HepG2 (cell line): ENCODE measurements at regions not wholly inside any gene's neighbourhood (a gene's known extent, or its start where the extent isn't known, plus 50 kb on each side); places are given as distances from the start of the nearest gene placed in this dataset.

Experiments used
- ELF1 ChIP-seq: sonication (generic); formaldehyde crosslinking; IDR thresholded peaks from 2 replicates; pipeline ENCODE4 v1.4.0; 2020; ENCODE audit warnings: missing genetic modification reagents
- ETV5 ChIP-seq: IDR thresholded peaks from 2 replicates; pipeline ENCODE4 v1.6.1; 2018; ENCODE audit warnings: missing biosample characterization, missing genetic modification reagents, inconsistent platforms, borderline replicate concordance
- GFI1 ChIP-seq: sonication (generic); formaldehyde crosslinking; IDR thresholded peaks from 2 replicates; pipeline ENCODE4 v1.5.0; 2020; ENCODE audit warnings: missing genetic modification reagents, mild to moderate bottlenecking, borderline replicate concordance
- KDM2A ChIP-seq: sonication (generic); formaldehyde crosslinking; IDR thresholded peaks from 2 replicates; pipeline ENCODE4 v1.4.0; 2020; ENCODE audit warnings: low read depth, missing genetic modification reagents, borderline replicate concordance
- MED1 ChIP-seq: sonication (generic); formaldehyde crosslinking; IDR thresholded peaks from 2 replicates; pipeline ENCODE4 v1.4.0; 2020; ENCODE audit warnings: missing genetic modification reagents
- NRL ChIP-seq: sonication (generic); formaldehyde crosslinking; IDR thresholded peaks from 2 replicates; pipeline ENCODE4 v1.5.0; 2020; ENCODE audit warnings: missing genetic modification reagents, mild to moderate bottlenecking, moderate library complexity, borderline replicate concordance
- THAP11 ChIP-seq: IDR thresholded peaks from 2 replicates; pipeline ENCODE4 v1.6.1; 2016; ENCODE audit warnings: missing biosample characterization, missing genetic modification reagents
- ZFX ChIP-seq: sonication (generic); formaldehyde crosslinking; IDR thresholded peaks from 2 replicates; pipeline ENCODE4 v1.4.0; 2020; ENCODE audit warnings: mild to moderate bottlenecking, low read depth, missing genetic modification reagents, moderate library complexity
- ZNF766 ChIP-seq: sonication (generic); formaldehyde crosslinking; IDR thresholded peaks from 2 replicates; pipeline ENCODE4 v1.5.0; 2020; ENCODE audit warnings: missing genetic modification reagents, borderline replicate concordance
- ZSCAN21 ChIP-seq: sonication (generic); formaldehyde crosslinking; IDR thresholded peaks from 2 replicates; pipeline ENCODE4 v1.8.0; 2022; ENCODE audit warnings: mild to moderate bottlenecking, missing genetic modification reagents, moderate library complexity, borderline replicate concordance
- TF ChIP-seq, protein P1 (sequence below): sonication (generic); formaldehyde crosslinking; IDR thresholded peaks from 2 replicates; pipeline ENCODE4 v1.5.0; 2020; ENCODE audit warnings: mild to moderate bottlenecking, missing genetic modification reagents, borderline replicate concordance
- TF ChIP-seq, protein P2 (sequence below): sonication (generic); formaldehyde crosslinking; IDR thresholded peaks from 2 replicates; pipeline ENCODE4 v1.4.0; 2020; ENCODE audit warnings: mild to moderate bottlenecking, missing genetic modification reagents
- TF ChIP-seq, protein P3 (sequence below): IDR thresholded peaks from 2 replicates; pipeline ENCODE4 v1.6.1; 2018; ENCODE audit warnings: missing genetic modification reagents, mild to moderate bottlenecking, missing compliant biosample characterization
- TF ChIP-seq, protein P4 (sequence below): sonication (generic); formaldehyde crosslinking; IDR thresholded peaks from 2 replicates; pipeline ENCODE4 v1.5.0; 2020; ENCODE audit warnings: mild to moderate bottlenecking, missing genetic modification reagents, borderline replicate concordance

DNA sequence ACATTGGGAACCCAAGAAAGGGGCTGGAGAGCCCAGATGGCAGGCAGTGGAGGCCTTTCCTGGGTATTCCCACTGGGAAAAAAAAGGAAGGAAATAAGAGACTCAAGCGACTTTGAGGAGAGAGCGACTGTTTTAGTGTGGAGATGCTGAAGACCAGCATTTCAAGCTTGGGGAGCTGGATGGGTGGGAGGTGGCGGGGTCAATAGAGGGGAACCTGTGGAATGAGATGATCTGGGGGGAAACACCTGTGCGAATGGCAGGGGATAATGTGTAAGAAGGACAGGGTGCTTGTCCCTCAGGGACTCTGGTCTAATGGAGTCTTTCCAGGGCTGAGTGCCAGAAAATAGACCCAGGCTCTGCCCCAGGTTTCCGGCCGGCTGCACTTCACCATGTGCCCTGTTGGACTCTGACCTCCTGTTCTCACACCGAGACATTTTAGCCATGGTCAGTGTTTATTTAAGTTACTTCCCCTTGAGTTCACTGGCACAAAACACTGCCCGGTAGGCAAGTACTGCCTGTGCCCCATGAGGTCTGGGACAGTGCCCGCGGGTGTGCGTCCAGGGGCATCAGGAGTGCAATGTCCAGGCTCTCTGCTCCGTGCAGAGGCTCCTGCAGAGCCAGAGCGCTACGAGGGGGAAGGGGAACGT lies 50.4 kb upstream of the NKX2-2 start (continued):
- TF ChIP-seq, protein P1, sequence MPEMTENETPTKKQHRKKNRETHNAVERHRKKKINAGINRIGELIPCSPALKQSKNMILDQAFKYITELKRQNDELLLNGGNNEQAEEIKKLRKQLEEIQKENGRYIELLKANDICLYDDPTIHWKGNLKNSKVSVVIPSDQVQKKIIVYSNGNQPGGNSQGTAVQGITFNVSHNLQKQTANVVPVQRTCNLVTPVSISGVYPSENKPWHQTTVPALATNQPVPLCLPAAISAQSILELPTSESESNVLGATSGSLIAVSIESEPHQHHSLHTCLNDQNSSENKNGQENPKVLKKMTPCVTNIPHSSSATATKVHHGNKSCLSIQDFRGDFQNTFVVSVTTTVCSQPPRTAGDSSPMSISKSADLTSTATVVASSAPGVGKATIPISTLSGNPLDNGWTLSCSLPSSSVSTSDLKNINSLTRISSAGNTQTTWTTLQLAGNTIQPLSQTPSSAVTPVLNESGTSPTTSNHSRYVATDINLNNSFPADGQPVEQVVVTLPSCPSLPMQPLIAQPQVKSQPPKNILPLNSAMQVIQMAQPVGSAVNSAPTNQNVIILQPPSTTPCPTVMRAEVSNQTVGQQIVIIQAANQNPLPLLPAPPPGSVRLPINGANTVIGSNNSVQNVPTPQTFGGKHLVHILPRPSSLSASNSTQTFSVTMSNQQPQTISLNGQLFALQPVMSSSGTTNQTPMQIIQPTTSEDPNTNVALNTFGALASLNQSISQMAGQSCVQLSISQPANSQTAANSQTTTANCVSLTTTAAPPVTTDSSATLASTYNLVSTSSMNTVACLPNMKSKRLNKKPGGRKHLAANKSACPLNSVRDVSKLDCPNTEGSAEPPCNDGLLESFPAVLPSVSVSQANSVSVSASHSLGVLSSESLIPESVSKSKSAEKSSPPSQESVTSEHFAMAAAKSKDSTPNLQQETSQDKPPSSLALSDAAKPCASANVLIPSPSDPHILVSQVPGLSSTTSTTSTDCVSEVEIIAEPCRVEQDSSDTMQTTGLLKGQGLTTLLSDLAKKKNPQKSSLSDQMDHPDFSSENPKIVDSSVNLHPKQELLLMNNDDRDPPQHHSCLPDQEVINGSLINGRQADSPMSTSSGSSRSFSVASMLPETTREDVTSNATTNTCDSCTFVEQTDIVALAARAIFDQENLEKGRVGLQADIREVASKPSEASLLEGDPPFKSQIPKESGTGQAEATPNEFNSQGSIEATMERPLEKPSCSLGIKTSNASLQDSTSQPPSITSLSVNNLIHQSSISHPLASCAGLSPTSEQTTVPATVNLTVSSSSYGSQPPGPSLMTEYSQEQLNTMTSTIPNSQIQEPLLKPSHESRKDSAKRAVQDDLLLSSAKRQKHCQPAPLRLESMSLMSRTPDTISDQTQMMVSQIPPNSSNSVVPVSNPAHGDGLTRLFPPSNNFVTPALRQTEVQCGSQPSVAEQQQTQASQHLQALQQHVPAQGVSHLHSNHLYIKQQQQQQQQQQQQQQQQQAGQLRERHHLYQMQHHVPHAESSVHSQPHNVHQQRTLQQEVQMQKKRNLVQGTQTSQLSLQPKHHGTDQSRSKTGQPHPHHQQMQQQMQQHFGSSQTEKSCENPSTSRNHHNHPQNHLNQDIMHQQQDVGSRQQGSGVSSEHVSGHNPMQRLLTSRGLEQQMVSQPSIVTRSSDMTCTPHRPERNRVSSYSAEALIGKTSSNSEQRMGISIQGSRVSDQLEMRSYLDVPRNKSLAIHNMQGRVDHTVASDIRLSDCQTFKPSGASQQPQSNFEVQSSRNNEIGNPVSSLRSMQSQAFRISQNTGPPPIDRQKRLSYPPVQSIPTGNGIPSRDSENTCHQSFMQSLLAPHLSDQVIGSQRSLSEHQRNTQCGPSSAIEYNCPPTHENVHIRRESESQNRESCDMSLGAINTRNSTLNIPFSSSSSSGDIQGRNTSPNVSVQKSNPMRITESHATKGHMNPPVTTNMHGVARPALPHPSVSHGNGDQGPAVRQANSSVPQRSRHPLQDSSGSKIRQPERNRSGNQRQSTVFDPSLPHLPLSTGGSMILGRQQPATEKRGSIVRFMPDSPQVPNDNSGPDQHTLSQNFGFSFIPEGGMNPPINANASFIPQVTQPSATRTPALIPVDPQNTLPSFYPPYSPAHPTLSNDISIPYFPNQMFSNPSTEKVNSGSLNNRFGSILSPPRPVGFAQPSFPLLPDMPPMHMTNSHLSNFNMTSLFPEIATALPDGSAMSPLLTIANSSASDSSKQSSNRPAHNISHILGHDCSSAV (CRISPR knock-in tag): no peak
- TF ChIP-seq, protein P2, sequence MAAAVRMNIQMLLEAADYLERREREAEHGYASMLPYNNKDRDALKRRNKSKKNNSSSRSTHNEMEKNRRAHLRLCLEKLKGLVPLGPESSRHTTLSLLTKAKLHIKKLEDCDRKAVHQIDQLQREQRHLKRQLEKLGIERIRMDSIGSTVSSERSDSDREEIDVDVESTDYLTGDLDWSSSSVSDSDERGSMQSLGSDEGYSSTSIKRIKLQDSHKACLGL (CRISPR knock-in tag): 0 out of 2 replicates have a peak, but pooled peaks have one; percentile 23
- TF ChIP-seq ZSCAN21 (CRISPR knock-in tag): 0 out of 2 replicates have a peak, but pooled peaks have one; percentile 40
- TF ChIP-seq ETV5: peak; percentile 86
- peak; percentile 52; the same call in 1 of the 2 replicates for TF ChIP-seq ZNF766
- TF ChIP-seq, protein P3, sequence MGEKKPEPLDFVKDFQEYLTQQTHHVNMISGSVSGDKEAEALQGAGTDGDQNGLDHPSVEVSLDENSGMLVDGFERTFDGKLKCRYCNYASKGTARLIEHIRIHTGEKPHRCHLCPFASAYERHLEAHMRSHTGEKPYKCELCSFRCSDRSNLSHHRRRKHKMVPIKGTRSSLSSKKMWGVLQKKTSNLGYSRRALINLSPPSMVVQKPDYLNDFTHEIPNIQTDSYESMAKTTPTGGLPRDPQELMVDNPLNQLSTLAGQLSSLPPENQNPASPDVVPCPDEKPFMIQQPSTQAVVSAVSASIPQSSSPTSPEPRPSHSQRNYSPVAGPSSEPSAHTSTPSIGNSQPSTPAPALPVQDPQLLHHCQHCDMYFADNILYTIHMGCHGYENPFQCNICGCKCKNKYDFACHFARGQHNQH: peak; percentile 53; the same call in 1 of the 2 replicates
- peak; percentile 48; the same call in 1 of the 2 replicates for TF ChIP-seq GFI1 (CRISPR knock-in tag)
- 0 out of 2 replicates have a peak, but pooled peaks have one; percentile 19 for TF ChIP-seq ELF1 (CRISPR knock-in tag)
- peak; percentile 46; the same call in 1 of the 2 replicates for TF ChIP-seq KDM2A (CRISPR knock-in tag)
- TF ChIP-seq THAP11 (CRISPR knock-in tag): peak; percentile 43; the same call in 1 of the 2 replicates
- peak; percentile 88 for TF ChIP-seq NRL (CRISPR knock-in tag)
- TF ChIP-seq MED1: peak; percentile 76
- TF ChIP-seq, protein P4, sequence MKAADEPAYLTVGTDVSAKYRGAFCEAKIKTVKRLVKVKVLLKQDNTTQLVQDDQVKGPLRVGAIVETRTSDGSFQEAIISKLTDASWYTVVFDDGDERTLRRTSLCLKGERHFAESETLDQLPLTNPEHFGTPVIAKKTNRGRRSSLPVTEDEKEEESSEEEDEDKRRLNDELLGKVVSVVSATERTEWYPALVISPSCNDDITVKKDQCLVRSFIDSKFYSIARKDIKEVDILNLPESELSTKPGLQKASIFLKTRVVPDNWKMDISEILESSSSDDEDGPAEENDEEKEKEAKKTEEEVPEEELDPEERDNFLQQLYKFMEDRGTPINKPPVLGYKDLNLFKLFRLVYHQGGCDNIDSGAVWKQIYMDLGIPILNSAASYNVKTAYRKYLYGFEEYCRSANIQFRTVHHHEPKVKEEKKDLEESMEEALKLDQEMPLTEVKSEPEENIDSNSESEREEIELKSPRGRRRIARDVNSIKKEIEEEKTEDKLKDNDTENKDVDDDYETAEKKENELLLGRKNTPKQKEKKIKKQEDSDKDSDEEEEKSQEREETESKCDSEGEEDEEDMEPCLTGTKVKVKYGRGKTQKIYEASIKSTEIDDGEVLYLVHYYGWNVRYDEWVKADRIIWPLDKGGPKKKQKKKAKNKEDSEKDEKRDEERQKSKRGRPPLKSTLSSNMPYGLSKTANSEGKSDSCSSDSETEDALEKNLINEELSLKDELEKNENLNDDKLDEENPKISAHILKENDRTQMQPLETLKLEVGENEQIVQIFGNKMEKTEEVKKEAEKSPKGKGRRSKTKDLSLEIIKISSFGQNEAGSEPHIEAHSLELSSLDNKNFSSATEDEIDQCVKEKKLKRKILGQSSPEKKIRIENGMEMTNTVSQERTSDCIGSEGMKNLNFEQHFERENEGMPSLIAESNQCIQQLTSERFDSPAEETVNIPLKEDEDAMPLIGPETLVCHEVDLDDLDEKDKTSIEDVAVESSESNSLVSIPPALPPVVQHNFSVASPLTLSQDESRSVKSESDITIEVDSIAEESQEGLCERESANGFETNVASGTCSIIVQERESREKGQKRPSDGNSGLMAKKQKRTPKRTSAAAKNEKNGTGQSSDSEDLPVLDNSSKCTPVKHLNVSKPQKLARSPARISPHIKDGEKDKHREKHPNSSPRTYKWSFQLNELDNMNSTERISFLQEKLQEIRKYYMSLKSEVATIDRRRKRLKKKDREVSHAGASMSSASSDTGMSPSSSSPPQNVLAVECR (CRISPR knock-in tag): peak; percentile 34; the same call in 1 of the 2 replicates
- peak; percentile 35; the same call in 1 of the 2 replicates for TF ChIP-seq ZFX (CRISPR knock-in tag)
